Activated CD8-positive, alpha-beta T cell treated with anti-CD3 and anti-CD28 coated beads for 36 hours (primary cell): ENCODE measurements at regions not wholly inside any gene's neighbourhood (a gene's known extent, or its start where the extent isn't known, plus 50 kb on each side); places are given as distances from the start of the nearest gene placed in this dataset.

Experiments
- ATAC-seq: fragments of 200-7000 bp; cut with Tn5 transposase; one replicate; pipeline ENCODE4 v1.10.0; 2021; ENCODE audit warnings: mild to moderate bottlenecking, moderate library complexity
- CTCF ChIA-PET: fragments of 350-600 bp; sonication (Branson Sonifier 250); formaldehyde crosslinking; loops from one replicate; lab custom pipeline; 2021; ENCODE audit warnings: antibody characterized with exemption; lab: Charles Lee
- POLR2A ChIA-PET: fragments of 350-600 bp; sonication (Branson Sonifier 250); formaldehyde crosslinking; loops from one replicate; lab custom pipeline; 2021; ENCODE audit warnings: antibody characterized with exemption; lab: Charles Lee
- DNase-seq: peaks from one replicate; pipeline ENCODE4 v3.0.0-alpha.2; 2020
- H3K27ac Mint-ChIP-seq: one replicate; pipeline ENCODE4 v1.8.0; 2021; ENCODE audit warnings: mild to moderate bottlenecking, mixed read lengths
- H3K27me3 Mint-ChIP-seq: one replicate; pipeline ENCODE4 v1.8.0; 2021; ENCODE audit warnings: mixed read lengths
- H3K36me3 Mint-ChIP-seq: one replicate; pipeline ENCODE4 v1.8.0; 2021; ENCODE audit warnings: low read depth, mixed read lengths
- H3K4me1 Mint-ChIP-seq: one replicate; pipeline ENCODE4 v1.8.0; 2021; ENCODE audit warnings: low read depth, mixed read lengths
- H3K4me3 Mint-ChIP-seq: one replicate; pipeline ENCODE4 v1.8.0; 2021; ENCODE audit warnings: mild to moderate bottlenecking, moderate library complexity, mixed read lengths
- H3K9me3 Mint-ChIP-seq: one replicate; pipeline ENCODE4 v1.8.0; 2021; ENCODE audit warnings: mixed read lengths
- CTCF ChIP-seq: fragments of 200-600 bp; IDR thresholded peaks from one replicate; pipeline ENCODE4 v1.8.0; 2022; ENCODE audit warnings: antibody characterized with exemption, mild to moderate bottlenecking
- intact Hi-C: fragments of 100-400 bp; cut with micrococcal nuclease; formaldehyde crosslinking; loops from one replicate; pipeline ENCODE4 v1.10.0; 2022

- H3K27me3 Mint-ChIP-seq, result peaks cover 13% of the 10 kb centered on the region
- POLR2A ChIA-PET, result no interaction called here
- H3K4me3 Mint-ChIP-seq, result no peak overlapping the region
- no peaks in the 10 kb centered on the region for H3K36me3 Mint-ChIP-seq
- no peaks in the 10 kb centered on the region for H3K4me1 Mint-ChIP-seq
- no peak for TF ChIP-seq CTCF
- CTCF ChIA-PET, result no interaction called here
- intact Hi-C loops, result no loop called here
- DNase-seq (no peak), ATAC-seq (no peak)
- no peak overlapping the region for H3K27ac Mint-ChIP-seq
- H3K9me3 Mint-ChIP-seq, result no peaks in the 10 kb centered on the region
Observed at GRCh38 chr6:1088492-1089001, 223.4 kb upstream of the FOXQ1 start.

- ATAC-seq (no peak), DNase-seq (no peak)
- Mint-ChIP-seq H3K4me1 (no peaks in the 10 kb centered on the region), H3K9me3 (no peaks in the 10 kb centered on the region), H3K36me3 (no peaks in the 10 kb centered on the region), H3K4me3 (no peak overlapping the region), H3K27ac (no peak overlapping the region), H3K27me3 (peaks cover 4% of the 10 kb centered on the region)
- POLR2A ChIA-PET, result no interaction called here
- TF ChIP-seq CTCF, result no peak
- CTCF ChIA-PET, result no interaction called here
- intact Hi-C loops, result no loop called here
Observed at GRCh38 chr6:1087154-1087843, 224.6 kb upstream of the FOXQ1 start.

- no peak overlapping the region for H3K4me3 Mint-ChIP-seq
- H3K4me1 Mint-ChIP-seq, result no peaks in the 10 kb centered on the region
- DNase-seq (no peak), ATAC-seq (no peak)
- no peak overlapping the region for H3K27ac Mint-ChIP-seq
- ChIA-PET POLR2A (no interaction called here), CTCF (no interaction called here)
- H3K36me3 Mint-ChIP-seq, result no peaks in the 10 kb centered on the region
- TF ChIP-seq CTCF, result no peak
- peaks cover 3% of the 10 kb centered on the region for H3K27me3 Mint-ChIP-seq
- no peaks in the 10 kb centered on the region for H3K9me3 Mint-ChIP-seq
- intact Hi-C loops, result no loop called here
Observed at GRCh38 chr6:1086446-1087153, 225.3 kb upstream of the FOXQ1 start.

- peaks cover 1% of the 10 kb centered on the region for H3K27me3 Mint-ChIP-seq
- no peak for DNase-seq
- no peak overlapping the region for H3K4me3 Mint-ChIP-seq
- ATAC-seq, result no peak
- no peaks in the 10 kb centered on the region for H3K9me3 Mint-ChIP-seq
- POLR2A ChIA-PET, result no interaction called here
- H3K36me3 Mint-ChIP-seq, result no peaks in the 10 kb centered on the region
- no peak overlapping the region for H3K27ac Mint-ChIP-seq
- intact Hi-C loops, result no loop called here
- CTCF ChIA-PET, result no interaction called here
- TF ChIP-seq CTCF, result no peak
- no peaks in the 10 kb centered on the region for H3K4me1 Mint-ChIP-seq
Observed at GRCh38 chr6:1082285-1082935, 229.5 kb upstream of the FOXQ1 start.
